ENCODE measurements at regions not wholly inside any gene's neighbourhood (a gene's known extent, or its start where the extent isn't known, plus 50 kb on each side); places are given as distances from the start of the nearest gene placed in this dataset.
A peak's percentile ranks its signal among the peaks of the same experiment; 100 is the strongest.

DNA sequence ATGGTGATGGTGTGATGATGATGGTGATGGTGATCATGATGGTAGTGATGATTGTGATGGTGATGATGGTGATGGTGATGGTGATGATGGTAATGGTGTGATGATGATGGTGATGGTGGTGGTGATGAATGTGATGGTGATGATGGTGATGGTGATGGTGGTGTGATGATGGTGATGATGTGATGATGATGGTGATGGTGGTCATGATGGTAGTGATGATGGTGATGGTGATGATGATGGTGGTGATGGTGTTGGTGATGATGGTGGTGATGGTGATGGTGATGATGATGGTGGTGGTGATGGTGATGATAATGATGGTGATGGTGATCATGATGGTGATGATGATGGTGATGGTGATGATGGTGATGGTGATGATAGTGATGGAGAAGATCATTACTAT is 120.3 kb downstream of the ZNF664 start:
- TF ChIP-seq SIN3A (IDR thresholded peaks at IDR 0.05; ENCODE audit: borderline replicate concordance, low read depth, low read length) (no peak), CEBPB (IDR thresholded peaks at IDR 0.05; ENCODE audit: borderline replicate concordance, low read depth, low read length) (no peak), STAG1 (CRISPR knock-in tag; IDR thresholded peaks at IDR 0.05) (no peak), CBX5 (CRISPR knock-in tag; IDR thresholded peaks at IDR 0.05; ENCODE audit: borderline replicate concordance) (no peak), MXI1 (IDR thresholded peaks at IDR 0.05; ENCODE audit: borderline replicate concordance, low read depth, low read length) (no peak), ZSCAN20 (CRISPR knock-in tag; IDR thresholded peaks at IDR 0.05; ENCODE audit: borderline replicate concordance) (no peak), TOE1 (CRISPR knock-in tag; IDR thresholded peaks at IDR 0.05) (no peak), POLR2AphosphoS5 (IDR thresholded peaks at IDR 0.05; ENCODE audit: low read depth, low read length) (no peak), FOXA1 (IDR thresholded peaks at IDR 0.05) (peak; percentile 37; the same call in 1 of the 2 replicates), FOXA1 (CRISPR knock-in tag; IDR thresholded peaks at IDR 0.05) (no peak)
- TF ChIP-seq, protein P1, sequence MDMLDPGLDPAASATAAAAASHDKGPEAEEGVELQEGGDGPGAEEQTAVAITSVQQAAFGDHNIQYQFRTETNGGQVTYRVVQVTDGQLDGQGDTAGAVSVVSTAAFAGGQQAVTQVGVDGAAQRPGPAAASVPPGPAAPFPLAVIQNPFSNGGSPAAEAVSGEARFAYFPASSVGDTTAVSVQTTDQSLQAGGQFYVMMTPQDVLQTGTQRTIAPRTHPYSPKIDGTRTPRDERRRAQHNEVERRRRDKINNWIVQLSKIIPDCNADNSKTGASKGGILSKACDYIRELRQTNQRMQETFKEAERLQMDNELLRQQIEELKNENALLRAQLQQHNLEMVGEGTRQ (IDR thresholded peaks at IDR 0.05; ENCODE audit: low read depth, low read length), result no peak
- TF ChIP-seq, protein P1 (CRISPR knock-in tag; IDR thresholded peaks at IDR 0.05; ENCODE audit: borderline replicate concordance), result no peak
- TF ChIP-seq, protein P2, sequence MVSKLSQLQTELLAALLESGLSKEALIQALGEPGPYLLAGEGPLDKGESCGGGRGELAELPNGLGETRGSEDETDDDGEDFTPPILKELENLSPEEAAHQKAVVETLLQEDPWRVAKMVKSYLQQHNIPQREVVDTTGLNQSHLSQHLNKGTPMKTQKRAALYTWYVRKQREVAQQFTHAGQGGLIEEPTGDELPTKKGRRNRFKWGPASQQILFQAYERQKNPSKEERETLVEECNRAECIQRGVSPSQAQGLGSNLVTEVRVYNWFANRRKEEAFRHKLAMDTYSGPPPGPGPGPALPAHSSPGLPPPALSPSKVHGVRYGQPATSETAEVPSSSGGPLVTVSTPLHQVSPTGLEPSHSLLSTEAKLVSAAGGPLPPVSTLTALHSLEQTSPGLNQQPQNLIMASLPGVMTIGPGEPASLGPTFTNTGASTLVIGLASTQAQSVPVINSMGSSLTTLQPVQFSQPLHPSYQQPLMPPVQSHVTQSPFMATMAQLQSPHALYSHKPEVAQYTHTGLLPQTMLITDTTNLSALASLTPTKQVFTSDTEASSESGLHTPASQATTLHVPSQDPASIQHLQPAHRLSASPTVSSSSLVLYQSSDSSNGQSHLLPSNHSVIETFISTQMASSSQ (IDR thresholded peaks at IDR 0.05; ENCODE audit: low read depth), result no peak
- TF ChIP-seq, protein P2 (CRISPR knock-in tag; IDR thresholded peaks at IDR 0.05; ENCODE audit: borderline replicate concordance), result no peak
- TF ChIP-seq, protein P3, sequence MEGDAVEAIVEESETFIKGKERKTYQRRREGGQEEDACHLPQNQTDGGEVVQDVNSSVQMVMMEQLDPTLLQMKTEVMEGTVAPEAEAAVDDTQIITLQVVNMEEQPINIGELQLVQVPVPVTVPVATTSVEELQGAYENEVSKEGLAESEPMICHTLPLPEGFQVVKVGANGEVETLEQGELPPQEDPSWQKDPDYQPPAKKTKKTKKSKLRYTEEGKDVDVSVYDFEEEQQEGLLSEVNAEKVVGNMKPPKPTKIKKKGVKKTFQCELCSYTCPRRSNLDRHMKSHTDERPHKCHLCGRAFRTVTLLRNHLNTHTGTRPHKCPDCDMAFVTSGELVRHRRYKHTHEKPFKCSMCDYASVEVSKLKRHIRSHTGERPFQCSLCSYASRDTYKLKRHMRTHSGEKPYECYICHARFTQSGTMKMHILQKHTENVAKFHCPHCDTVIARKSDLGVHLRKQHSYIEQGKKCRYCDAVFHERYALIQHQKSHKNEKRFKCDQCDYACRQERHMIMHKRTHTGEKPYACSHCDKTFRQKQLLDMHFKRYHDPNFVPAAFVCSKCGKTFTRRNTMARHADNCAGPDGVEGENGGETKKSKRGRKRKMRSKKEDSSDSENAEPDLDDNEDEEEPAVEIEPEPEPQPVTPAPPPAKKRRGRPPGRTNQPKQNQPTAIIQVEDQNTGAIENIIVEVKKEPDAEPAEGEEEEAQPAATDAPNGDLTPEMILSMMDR (CRISPR knock-in tag; IDR thresholded peaks at IDR 0.05), result no peak
- TF ChIP-seq, protein P4, sequence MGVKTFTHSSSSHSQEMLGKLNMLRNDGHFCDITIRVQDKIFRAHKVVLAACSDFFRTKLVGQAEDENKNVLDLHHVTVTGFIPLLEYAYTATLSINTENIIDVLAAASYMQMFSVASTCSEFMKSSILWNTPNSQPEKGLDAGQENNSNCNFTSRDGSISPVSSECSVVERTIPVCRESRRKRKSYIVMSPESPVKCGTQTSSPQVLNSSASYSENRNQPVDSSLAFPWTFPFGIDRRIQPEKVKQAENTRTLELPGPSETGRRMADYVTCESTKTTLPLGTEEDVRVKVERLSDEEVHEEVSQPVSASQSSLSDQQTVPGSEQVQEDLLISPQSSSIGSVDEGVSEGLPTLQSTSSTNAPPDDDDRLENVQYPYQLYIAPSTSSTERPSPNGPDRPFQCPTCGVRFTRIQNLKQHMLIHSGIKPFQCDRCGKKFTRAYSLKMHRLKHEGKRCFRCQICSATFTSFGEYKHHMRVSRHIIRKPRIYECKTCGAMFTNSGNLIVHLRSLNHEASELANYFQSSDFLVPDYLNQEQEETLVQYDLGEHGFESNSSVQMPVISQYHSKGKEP (CRISPR knock-in tag; IDR thresholded peaks at IDR 0.05), result no peak
